CD8-positive, alpha-beta memory T cell (primary cell): ENCODE measurements at regions not wholly inside any gene's neighbourhood (a gene's known extent, or its start where the extent isn't known, plus 50 kb on each side); places are given as distances from the start of the nearest gene placed in this dataset.

Source experiments
- CTCF ChIA-PET: fragments of 350-600 bp; sonication (Branson Sonifier 250); formaldehyde crosslinking; loops from one replicate; lab custom pipeline; 2021; ENCODE audit warnings: antibody characterized with exemption; lab: Charles Lee
- POLR2A ChIA-PET: fragments of 350-600 bp; sonication (Branson Sonifier 250); formaldehyde crosslinking; loops from one replicate; lab custom pipeline; 2021; ENCODE audit warnings: antibody characterized with exemption; lab: Charles Lee
- DNase-seq, 5 donors: peaks; one replicate each; pipeline versions ENCODE4 v3.0.0 to v3.0.0-alpha.2; 2020 to 2022; ENCODE audit warnings: mixed read lengths in 1 of 5
- H3K27ac ChIP-seq: one replicate; pipeline ENCODE4 v1.7.0; 2013; ENCODE audit warnings: low read depth, mild to moderate bottlenecking, low read length, moderate library complexity
- H3K27me3 ChIP-seq: 2 replicates; pipeline ENCODE4 v1.7.0; 2013; ENCODE audit warnings: low read length, mild to moderate bottlenecking; ENCODE audit not compliant: insufficient read depth, poor library complexity, severe bottlenecking
- H3K36me3 ChIP-seq: 2 replicates; pipeline ENCODE4 v1.7.0; 2013; ENCODE audit warnings: mild to moderate bottlenecking, low read length, moderate library complexity; ENCODE audit not compliant: insufficient read depth
- H3K4me1 ChIP-seq: 2 replicates; pipeline ENCODE4 v1.7.0; 2013; ENCODE audit warnings: mild to moderate bottlenecking, low read length, moderate library complexity; ENCODE audit not compliant: insufficient read depth
- H3K4me3 ChIP-seq: 2 replicates; pipeline ENCODE4 v1.7.0; 2013; ENCODE audit warnings: mild to moderate bottlenecking, low read length
- H3K9me3 ChIP-seq: 2 replicates; pipeline ENCODE4 v1.7.0; 2013; ENCODE audit warnings: mild to moderate bottlenecking, low read length
- H3K27ac Mint-ChIP-seq, 8 donors: one replicate each; pipeline ENCODE4 v1.8.0; 2020 to 2021; ENCODE audit warnings: mixed read lengths in 8 of 8, mild to moderate bottlenecking in 6 of 8, inconsistent platforms in 3 of 8, moderate library complexity in 3 of 8
- H3K27me3 Mint-ChIP-seq, 2 donors: one replicate each; pipeline ENCODE4 v1.8.0; 2020 to 2021; ENCODE audit warnings: mixed read lengths in 2 of 2, mild to moderate bottlenecking in 1 of 2, moderate library complexity in 1 of 2
- H3K36me3 Mint-ChIP-seq, 3 donors: one replicate each; pipeline ENCODE4 v1.8.0; 2020 to 2021; ENCODE audit warnings: mixed read lengths in 3 of 3, inconsistent platforms in 1 of 3, mild to moderate bottlenecking in 1 of 3
- H3K4me1 Mint-ChIP-seq, 3 donors: one replicate each; pipeline ENCODE4 v1.8.0; 2020 to 2021; ENCODE audit warnings: mixed read lengths in 3 of 3, inconsistent platforms in 1 of 3, mild to moderate bottlenecking in 1 of 3
- H3K4me3 Mint-ChIP-seq, 7 donors: one replicate each; pipeline ENCODE4 v1.8.0; 2020 to 2021; ENCODE audit warnings: mixed read lengths in 7 of 7, mild to moderate bottlenecking in 6 of 7, moderate library complexity in 4 of 7, inconsistent platforms in 2 of 7
- H3K9me3 Mint-ChIP-seq, 5 donors: one replicate each; pipeline ENCODE4 v1.8.0; 2020 to 2022; ENCODE audit warnings: mixed read lengths in 5 of 5, mild to moderate bottlenecking in 3 of 5, moderate library complexity in 2 of 5, inconsistent platforms in 1 of 5

DNA sequence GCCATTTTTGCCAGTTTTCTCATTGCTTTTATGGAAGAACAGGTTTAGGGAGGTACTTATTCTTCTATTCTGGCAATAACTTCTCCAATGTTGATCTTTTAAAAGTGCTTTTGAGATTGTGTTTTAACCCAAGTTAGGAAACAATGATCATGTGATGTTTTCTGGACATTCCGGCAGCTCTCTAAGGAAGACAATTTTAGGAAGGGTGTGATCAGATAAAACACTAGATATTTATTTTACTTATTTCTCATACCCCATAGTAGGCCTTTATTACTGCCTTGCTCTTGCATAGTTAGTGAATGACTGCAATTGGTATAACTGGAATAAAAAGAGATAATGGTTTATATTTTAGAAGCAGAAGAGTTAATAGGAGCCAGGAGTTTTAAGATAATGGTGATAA, 68.4 kb upstream of the SPATA13 start:
- Histone ChIP-seq H3K27me3 (no peaks in the 10 kb centered on the region), H3K36me3 (no peaks in the 10 kb centered on the region), H3K4me1 (peaks cover 4% of the 10 kb centered on the region), H3K27ac (no peak overlapping the region), H3K9me3 (no peaks in the 10 kb centered on the region), H3K4me3 (no peak overlapping the region)
- Mint-ChIP-seq H3K4me1 (peaks cover 0 to 7% (median 6%) of the 10 kb centered on the region in 3 donors), H3K27me3 (no peaks in the 10 kb centered on the region), H3K4me3 (no peak overlapping the region), H3K9me3 (no peaks in the 10 kb centered on the region), H3K36me3 (no peaks in the 10 kb centered on the region), H3K27ac (no peak overlapping the region)
- CTCF ChIA-PET = no interaction called here
- POLR2A ChIA-PET = no interaction called here
- no peak for DNase-seq

DNA sequence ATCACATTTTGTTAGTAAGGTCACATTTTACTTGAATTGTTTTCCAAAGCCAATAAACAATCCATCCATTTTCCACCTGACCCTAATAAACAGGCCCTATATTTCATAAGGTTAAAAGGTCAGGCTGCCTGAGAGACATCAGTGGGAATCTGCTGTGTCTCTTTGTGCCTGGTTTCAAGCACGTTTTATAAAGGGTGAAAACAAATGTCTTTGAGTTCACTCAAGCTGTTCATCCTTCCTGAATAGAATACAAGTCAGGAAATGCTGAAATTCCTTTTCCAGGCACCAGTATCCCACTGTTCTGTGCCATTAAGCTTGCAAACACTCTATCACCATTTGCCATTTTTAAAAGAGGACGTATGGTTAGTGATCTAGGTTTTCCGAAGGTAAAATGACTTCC, 67.5 kb upstream of the SPATA13 start:
- Mint-ChIP-seq H3K9me3 (no peaks in the 10 kb centered on the region), H3K27me3 (no peaks in the 10 kb centered on the region), H3K36me3 (no peaks in the 10 kb centered on the region), H3K4me1 (peaks cover 7 to 16% (median 15%) of the 10 kb centered on the region in 3 donors), H3K4me3 (no peak overlapping the region), H3K27ac (no peak overlapping the region)
- Histone ChIP-seq H3K4me1 (peaks cover 9% of the 10 kb centered on the region), H3K4me3 (no peak overlapping the region), H3K27ac (no peak overlapping the region), H3K36me3 (no peaks in the 10 kb centered on the region), H3K9me3 (no peaks in the 10 kb centered on the region), H3K27me3 (no peaks in the 10 kb centered on the region)
- ChIA-PET CTCF (no interaction called here), POLR2A (no interaction called here)
- no peak for DNase-seq

DNA sequence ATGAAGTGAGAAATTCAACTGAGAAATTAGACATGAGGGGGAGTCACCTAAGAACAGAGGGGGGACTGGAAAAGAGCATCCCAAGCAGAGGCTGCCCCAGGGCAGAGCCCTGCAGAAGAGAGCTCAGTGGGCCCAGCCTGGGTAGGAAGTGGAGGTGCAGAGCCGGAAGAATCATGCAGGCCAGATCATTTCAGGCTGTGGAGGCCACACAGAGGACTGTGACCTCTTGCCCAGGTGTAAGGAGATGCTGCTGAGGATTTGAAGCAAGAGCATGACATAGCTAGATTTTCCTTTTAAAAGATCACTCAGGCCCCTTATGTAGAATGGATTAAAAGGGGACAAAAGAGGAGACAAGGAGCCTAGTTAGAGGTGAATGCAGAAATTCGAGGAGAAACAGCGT, 63.9 kb upstream of the SPATA13 start:
- POLR2A ChIA-PET = no interaction called here

DNA sequence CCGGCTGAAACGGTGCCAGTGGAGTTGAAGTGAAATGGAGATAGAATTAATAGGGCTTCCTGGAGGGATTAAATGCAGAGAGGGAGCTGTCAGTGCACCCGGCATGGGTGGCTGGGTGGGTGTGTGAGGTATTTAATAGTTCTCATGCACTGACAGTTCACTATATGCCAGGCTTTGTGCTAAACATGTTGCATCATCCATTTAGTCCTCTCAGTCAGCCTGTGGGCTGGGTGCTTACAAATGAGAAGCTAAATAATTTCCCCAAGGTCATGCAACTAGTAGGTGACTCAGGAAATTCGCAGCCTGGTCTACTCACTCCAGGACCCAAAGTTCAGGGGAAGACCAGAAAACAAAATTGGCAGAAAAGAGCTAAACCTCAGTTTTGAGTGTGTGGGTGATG, 63.5 kb upstream of the SPATA13 start:
- Mint-ChIP-seq H3K9me3 (no peaks in the 10 kb centered on the region), H3K4me3 (no peak overlapping the region), H3K27ac (peak overlapping the region in 1 of 8 donors; percentile 53), H3K4me1 (peaks cover 7 to 16% (median 15%) of the 10 kb centered on the region in 3 donors), H3K27me3 (peaks cover 0 to under 1% of the 10 kb centered on the region in 2 donors), H3K36me3 (no peaks in the 10 kb centered on the region)
- Histone ChIP-seq H3K4me3 (no peak overlapping the region), H3K4me1 (peaks cover 9% of the 10 kb centered on the region), H3K36me3 (no peaks in the 10 kb centered on the region), H3K27me3 (no peaks in the 10 kb centered on the region), H3K9me3 (no peaks in the 10 kb centered on the region), H3K27ac (no peak overlapping the region)
- ChIA-PET CTCF (interaction anchor here (0.9 kb wide), 1 partner anchor 103 kb away, joined by 4 read pairs; no protein-coding TSS in a partner anchor), POLR2A (no interaction called here)
- DNase-seq = no peak

More for the DNA sequence above, 63.9 kb upstream of the SPATA13 start:
- Histone ChIP-seq H3K9me3 (no peaks in the 10 kb centered on the region), H3K36me3 (no peaks in the 10 kb centered on the region), H3K4me1 (peaks cover 9% of the 10 kb centered on the region), H3K27ac (no peak overlapping the region), H3K4me3 (no peak overlapping the region), H3K27me3 (no peaks in the 10 kb centered on the region)
- Mint-ChIP-seq H3K27me3 (no peaks in the 10 kb centered on the region), H3K4me3 (no peak overlapping the region), H3K27ac (peak overlapping the region in 1 of 8 donors; percentile 53), H3K4me1 (peaks cover 7 to 16% (median 15%) of the 10 kb centered on the region in 3 donors), H3K9me3 (no peaks in the 10 kb centered on the region), H3K36me3 (no peaks in the 10 kb centered on the region)
- no peak for DNase-seq
- CTCF ChIA-PET = interaction anchor here (0.9 kb wide), 1 partner anchor 103 kb away, joined by 4 read pairs; no protein-coding TSS in a partner anchor

DNA sequence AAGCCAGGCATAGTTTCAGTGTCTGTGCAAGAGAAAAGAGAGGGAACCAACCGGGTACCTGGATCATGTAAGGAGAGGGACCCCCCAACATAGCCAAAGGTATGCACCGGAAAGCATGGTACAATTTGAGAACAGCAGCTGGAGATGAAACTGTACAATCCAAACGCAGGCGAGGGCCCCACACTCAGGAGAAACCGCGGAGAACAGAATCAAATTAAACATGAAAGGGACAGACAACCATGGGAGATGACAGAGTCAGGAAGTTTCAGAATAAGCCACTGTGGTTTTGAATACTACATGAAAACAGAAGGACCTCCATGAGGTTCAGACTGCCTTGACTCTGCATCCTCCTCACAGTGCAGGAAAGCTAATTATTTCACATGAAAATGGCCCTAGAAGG, 62.9 kb upstream of the SPATA13 start:
- no peak overlapping the region for H3K4me3 Mint-ChIP-seq
- Histone ChIP-seq H3K36me3 (no peaks in the 10 kb centered on the region), H3K9me3 (no peaks in the 10 kb centered on the region), H3K27me3 (no peaks in the 10 kb centered on the region), H3K4me3 (no peak overlapping the region), H3K4me1 (peaks cover 9% of the 10 kb centered on the region), H3K27ac (no peak overlapping the region)
- peak in 1 of 5 donors; percentile 30 for DNase-seq
- H3K9me3 Mint-ChIP-seq = no peaks in the 10 kb centered on the region
- H3K27ac Mint-ChIP-seq = no peak overlapping the region
- POLR2A ChIA-PET = no interaction called here
- H3K27me3 Mint-ChIP-seq = peaks cover 0 to 2% of the 10 kb centered on the region in 2 donors
- H3K4me1 Mint-ChIP-seq = peaks cover 7 to 16% (median 15%) of the 10 kb centered on the region in 3 donors
- CTCF ChIA-PET = interaction anchor here (0.9 kb wide), 1 partner anchor 102 kb away, joined by 4 read pairs; no protein-coding TSS in a partner anchor
- no peaks in the 10 kb centered on the region for H3K36me3 Mint-ChIP-seq

DNA sequence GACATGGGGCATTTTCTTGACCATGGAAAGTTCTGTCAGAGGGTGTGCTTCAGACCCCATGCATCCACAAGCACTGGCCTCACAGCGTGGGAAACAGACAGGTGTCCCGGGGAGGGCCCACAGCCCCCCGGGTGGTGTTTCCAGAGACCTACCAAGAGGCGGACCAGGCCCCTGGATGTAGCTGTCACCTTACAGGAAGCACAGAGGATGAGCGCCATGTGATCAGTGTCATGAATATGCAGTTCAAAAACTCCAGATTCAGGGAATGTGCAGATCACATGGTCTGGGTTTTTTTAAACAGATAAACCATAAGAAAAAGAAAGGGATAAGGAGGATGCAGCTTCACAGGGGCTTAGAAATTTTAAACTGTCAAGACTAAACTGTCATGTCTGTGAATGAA, 61.0 kb upstream of the SPATA13 start:
- Mint-ChIP-seq H3K27ac (peak overlapping the region in 1 of 8 donors; percentile 64), H3K9me3 (no peaks in the 10 kb centered on the region), H3K4me3 (no peak overlapping the region), H3K27me3 (peaks cover 0 to 2% of the 10 kb centered on the region in 2 donors), H3K36me3 (no peaks in the 10 kb centered on the region), H3K4me1 (peaks cover 7 to 16% (median 15%) of the 10 kb centered on the region in 3 donors)
- no peak for DNase-seq
- Histone ChIP-seq H3K27ac (no peak overlapping the region), H3K27me3 (no peaks in the 10 kb centered on the region), H3K9me3 (no peaks in the 10 kb centered on the region), H3K36me3 (no peaks in the 10 kb centered on the region), H3K4me1 (peaks cover 9% of the 10 kb centered on the region), H3K4me3 (no peak overlapping the region)
- POLR2A ChIA-PET = no interaction called here
- CTCF ChIA-PET = no interaction called here

DNA sequence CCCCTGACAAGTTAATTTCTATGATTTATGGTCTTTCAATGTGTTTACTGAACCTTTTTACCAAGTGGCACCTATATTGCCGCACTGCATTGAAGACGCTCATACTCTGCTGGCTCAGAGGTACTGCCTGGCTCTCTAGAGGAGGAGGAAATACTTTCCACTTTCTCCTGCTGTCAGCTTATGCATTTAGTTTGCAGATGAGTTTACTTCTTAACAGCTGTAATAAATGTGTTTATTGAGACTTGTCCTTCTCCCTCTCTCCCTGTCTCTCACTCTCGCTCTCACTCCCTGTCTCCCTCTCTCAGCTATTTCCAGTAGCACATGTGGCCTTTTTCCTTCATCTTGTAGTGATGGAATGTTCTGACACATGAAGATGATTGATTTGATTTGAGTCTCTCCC, 60.3 kb upstream of the SPATA13 start:
- Mint-ChIP-seq H3K27ac (no peak overlapping the region), H3K9me3 (no peaks in the 10 kb centered on the region), H3K4me3 (no peak overlapping the region), H3K4me1 (peaks cover 7 to 16% (median 15%) of the 10 kb centered on the region in 3 donors), H3K27me3 (peaks cover 2 to 4% of the 10 kb centered on the region in 2 donors), H3K36me3 (no peaks in the 10 kb centered on the region)
- H3K27me3 ChIP-seq = no peaks in the 10 kb centered on the region
- H3K9me3 ChIP-seq = no peaks in the 10 kb centered on the region
- H3K4me1 ChIP-seq = peaks cover 9% of the 10 kb centered on the region
- CTCF ChIA-PET = no interaction called here
- no peaks in the 10 kb centered on the region for H3K36me3 ChIP-seq
- H3K27ac ChIP-seq = no peak overlapping the region
- no peak overlapping the region for H3K4me3 ChIP-seq
- POLR2A ChIA-PET = no interaction called here
- no peak for DNase-seq

DNA sequence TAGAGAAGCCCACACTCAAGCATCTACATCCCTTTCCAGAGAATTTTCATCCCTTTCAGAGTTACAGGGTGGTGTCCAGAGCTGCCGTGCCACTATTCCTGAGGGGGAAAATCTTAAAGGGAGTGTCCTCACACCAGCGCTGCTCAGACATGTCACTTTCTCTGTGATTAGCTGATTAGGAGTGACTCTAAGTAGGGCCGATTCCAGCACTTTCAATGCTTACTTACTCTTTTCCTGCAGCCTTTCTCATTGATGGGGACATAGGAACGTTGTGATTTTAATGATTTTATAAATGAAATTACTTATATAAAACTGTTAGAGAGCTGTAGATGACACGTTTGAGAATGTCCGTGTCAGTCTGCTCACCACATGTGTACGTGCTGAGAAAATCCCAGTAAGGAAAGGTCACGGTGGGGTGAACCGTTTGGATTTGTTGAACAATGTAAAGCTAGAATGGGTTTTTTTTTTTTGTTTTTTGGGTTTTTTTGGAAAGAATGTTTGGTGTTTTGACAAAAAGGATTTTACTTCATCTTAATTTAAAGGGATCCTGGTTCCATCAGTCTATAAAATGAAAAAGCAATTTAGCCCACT, 56.6 kb upstream of the SPATA13 start:
- Histone ChIP-seq H3K27me3 (no peaks in the 10 kb centered on the region), H3K9me3 (no peaks in the 10 kb centered on the region), H3K4me1 (no peaks in the 10 kb centered on the region), H3K4me3 (no peak overlapping the region), H3K27ac (no peak overlapping the region), H3K36me3 (no peaks in the 10 kb centered on the region)
- Mint-ChIP-seq H3K4me1 (no peaks in the 10 kb centered on the region), H3K9me3 (no peaks in the 10 kb centered on the region), H3K36me3 (no peaks in the 10 kb centered on the region), H3K4me3 (no peak overlapping the region), H3K27ac (no peak overlapping the region), H3K27me3 (peaks cover 4 to 6% of the 10 kb centered on the region in 2 donors)
- DNase-seq = no peak
- POLR2A ChIA-PET = no interaction called here
- CTCF ChIA-PET = no interaction called here
